ENCODE measurements at regions not wholly inside any gene's neighbourhood (a gene's known extent, or its start where the extent isn't known, plus 50 kb on each side); places are given as distances from the start of the nearest gene placed in this dataset.

DNA sequence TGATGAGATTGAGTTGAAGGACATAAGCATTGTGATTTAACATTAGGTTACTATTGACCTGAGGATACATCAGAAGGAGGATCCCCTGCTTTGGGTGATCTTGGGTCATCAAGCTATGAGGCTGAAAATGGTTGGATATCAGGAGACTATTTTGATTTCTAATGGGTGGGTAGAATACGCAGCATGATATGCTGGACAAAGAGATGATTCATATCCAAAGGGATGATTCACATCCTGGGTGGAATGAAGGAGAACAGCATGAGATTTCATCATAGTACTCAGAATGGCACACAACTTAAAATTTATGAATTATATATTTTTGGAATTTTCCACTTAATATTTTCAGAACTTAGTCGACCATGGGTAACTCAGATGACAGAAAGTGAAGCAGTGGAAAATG, 1759.5 kb upstream of the C9orf72 start:
- no peak for TF ChIP-seq CTCF (IDR thresholded peaks at IDR 0.05)
- TF ChIP-seq POLR2A (IDR thresholded peaks at IDR 0.05) = no peak

Data from lower leg skin (tissue), 3 donors.